Adrenal gland (tissue), 9 donors: ENCODE measurements at regions not wholly inside any gene's neighbourhood (a gene's known extent, or its start where the extent isn't known, plus 50 kb on each side); places are given as distances from the start of the nearest gene placed in this dataset.

Experiments used
- DNase-seq, 7 donors: peaks; one replicate each; pipeline ENCODE4 v3.0.0-alpha.2; 2019 to 2020
- H3K27ac ChIP-seq, 5 donors: fragments of 200-600 bp; sonication (generic) in 4 of 5; 1 replicate in 3 of 5; 2 replicates in 2 of 5; pipeline versions ENCODE4 v1.5.1 to v1.8.0; 2016 to 2020; ENCODE audit warnings: mild to moderate bottlenecking in 1 of 5
- H3K27me3 ChIP-seq: fragments of 200-600 bp; 2 replicates; pipeline ENCODE4 v1.8.0; 2021
- H3K36me3 ChIP-seq, 2 donors: fragments of 200-600 bp; replicated peaks in 1 of 2; 1 replicate in 1 of 2; 2 replicates in 1 of 2; pipeline versions ENCODE4 v1.5.1 to v1.8.0; 2018 to 2022
- H3K4me1 ChIP-seq, 2 donors: fragments of 200-600 bp; replicated peaks in 1 of 2; 1 replicate in 1 of 2; 2 replicates in 1 of 2; pipeline versions ENCODE4 v1.5.1 to v1.8.0; 2018 to 2021
- H3K4me3 ChIP-seq, 4 donors: fragments of 200-600 bp; sonication (generic) in 3 of 4; one replicate each; pipeline ENCODE4 v1.5.1; 2016 to 2018
- H3K9me3 ChIP-seq, 3 donors: fragments of 200-600 bp; sonication (generic) in 1 of 3; replicated peaks in 1 of 3; 1 replicate in 2 of 3; 2 replicates in 1 of 3; pipeline versions ENCODE4 v1.5.1 to v1.8.0; 2016 to 2021
- POLR2A ChIP-seq, 2 donors: fragments of 450-650 bp; IDR thresholded peaks; one replicate each; pipeline ENCODE4 v1.6.1; 2017; ENCODE audit warnings: antibody characterized with exemption in 2 of 2, mild to moderate bottlenecking in 2 of 2, moderate library complexity in 1 of 2
- WGBS, 4 donors: extraction: QIAGEN DNeasy Blood & Tissue Kit in 2 of 4; methylation state at CpG; one replicate each; pipeline versions ENCODE4 v1.1.5 to v1.1.7; 2013 to 2017; 5-methylcytosine and 5-hydroxymethylcytosine counted together
- intact Hi-C, 2 donors: fragments of 100-400 bp; cut with DNase I; formaldehyde crosslinking; loops; one replicate each; pipeline versions ENCODE4 v1.14.1 to v1.15.0; 2022 to 2023
- TF ChIP-seq, protein P1 (sequence below), 6 experiments: fragments of 450-650 bp in 4 of 6; fragments of 200-600 bp in 2 of 6; sonication (generic) in 1 of 6; IDR thresholded peaks; 1 replicate in 5 of 6; 2 replicates in 1 of 6; pipeline versions ENCODE4 v1.5.1 to v1.8.0; 2016 to 2021; ENCODE audit warnings: antibody characterized with exemption in 6 of 6, mild to moderate bottlenecking in 2 of 6, moderate library complexity in 1 of 6
- donor health status: healthy with polysubstance abuse.
- donor health status: Bipolar disorder and iron deficiency.
- donor health status: DM: yes; HTN: yes; CAD: no.
- donor health status: DM: no; HTN: no; CAD: no.
- donor health status: DM: no; HTN: no; CAD: no.

- intact Hi-C loops = no loop called here
- WGBS, 4 donors = 47 to 82% (median 63%) methylated on average over 4 to 8 of the region's 8 CpGs
- no peaks in the 10 kb centered on the region for H3K9me3 ChIP-seq
- H3K4me3 ChIP-seq = no peak overlapping the region
- H3K27ac ChIP-seq = no peak overlapping the region
- DNase-seq = no peak
- no peaks in the 10 kb centered on the region for H3K27me3 ChIP-seq
- TF ChIP-seq POLR2A (IDR thresholded peaks at IDR 0.05) = no peak
- TF ChIP-seq, protein P1, sequence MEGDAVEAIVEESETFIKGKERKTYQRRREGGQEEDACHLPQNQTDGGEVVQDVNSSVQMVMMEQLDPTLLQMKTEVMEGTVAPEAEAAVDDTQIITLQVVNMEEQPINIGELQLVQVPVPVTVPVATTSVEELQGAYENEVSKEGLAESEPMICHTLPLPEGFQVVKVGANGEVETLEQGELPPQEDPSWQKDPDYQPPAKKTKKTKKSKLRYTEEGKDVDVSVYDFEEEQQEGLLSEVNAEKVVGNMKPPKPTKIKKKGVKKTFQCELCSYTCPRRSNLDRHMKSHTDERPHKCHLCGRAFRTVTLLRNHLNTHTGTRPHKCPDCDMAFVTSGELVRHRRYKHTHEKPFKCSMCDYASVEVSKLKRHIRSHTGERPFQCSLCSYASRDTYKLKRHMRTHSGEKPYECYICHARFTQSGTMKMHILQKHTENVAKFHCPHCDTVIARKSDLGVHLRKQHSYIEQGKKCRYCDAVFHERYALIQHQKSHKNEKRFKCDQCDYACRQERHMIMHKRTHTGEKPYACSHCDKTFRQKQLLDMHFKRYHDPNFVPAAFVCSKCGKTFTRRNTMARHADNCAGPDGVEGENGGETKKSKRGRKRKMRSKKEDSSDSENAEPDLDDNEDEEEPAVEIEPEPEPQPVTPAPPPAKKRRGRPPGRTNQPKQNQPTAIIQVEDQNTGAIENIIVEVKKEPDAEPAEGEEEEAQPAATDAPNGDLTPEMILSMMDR (IDR thresholded peaks at IDR 0.05) = no peak
- no peaks in the 10 kb centered on the region for H3K4me1 ChIP-seq
- no peaks in the 10 kb centered on the region for H3K36me3 ChIP-seq
These were observed 372.5 kb downstream of the GALR1 start for GRCh38 chr18:77622009-77622692.

DNA sequence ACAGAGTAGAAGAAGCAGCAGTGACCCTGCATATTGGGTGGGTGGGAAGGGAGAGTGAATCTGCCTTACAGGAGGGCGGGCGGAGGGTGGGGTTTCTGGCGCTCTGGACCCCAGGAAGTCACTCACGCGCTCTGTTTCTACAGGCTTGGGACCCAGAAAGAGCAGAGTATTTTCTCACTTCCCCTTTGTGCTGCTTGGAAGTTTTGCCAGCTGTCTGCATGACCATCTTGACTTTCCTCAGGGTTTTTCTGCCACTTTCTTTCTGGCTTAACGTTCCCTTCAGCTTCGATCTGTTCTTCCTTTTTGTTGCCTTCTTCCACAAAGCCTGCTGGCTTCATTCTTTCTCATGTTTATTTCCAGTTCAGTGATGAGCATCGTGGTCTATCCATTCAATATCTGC lies 383.1 kb downstream of the GALR1 start:
- no peak overlapping the region for H3K4me3 ChIP-seq
- 49 to 75% (median 69%) methylated on average over 8 of the region's 8 CpGs for WGBS, 4 donors
- H3K27me3 ChIP-seq = no peaks in the 10 kb centered on the region
- no peaks in the 10 kb centered on the region for H3K9me3 ChIP-seq
- intact Hi-C loops = no loop called here
- TF ChIP-seq, protein P1 (IDR thresholded peaks at IDR 0.05) = no peak
- TF ChIP-seq POLR2A (IDR thresholded peaks at IDR 0.05) = no peak
- H3K36me3 ChIP-seq = no peaks in the 10 kb centered on the region
- no peaks in the 10 kb centered on the region for H3K4me1 ChIP-seq
- DNase-seq = no peak
- no peak overlapping the region for H3K27ac ChIP-seq

- Histone ChIP-seq H3K4me3 (no peak overlapping the region), H3K27ac (no peak overlapping the region), H3K27me3 (no peaks in the 10 kb centered on the region), H3K4me1 (no peaks in the 10 kb centered on the region), H3K9me3 (no peaks in the 10 kb centered on the region), H3K36me3 (no peaks in the 10 kb centered on the region)
- no peak for DNase-seq
- intact Hi-C loops = no loop called here
- TF ChIP-seq POLR2A (IDR thresholded peaks at IDR 0.05) = no peak
- TF ChIP-seq, protein P1 (IDR thresholded peaks at IDR 0.05) = no peak
- WGBS, 4 donors = 61 to 65% (median 64%) methylated on average over 7 of the region's 7 CpGs
These were observed 384.8 kb downstream of the GALR1 start for GRCh38 chr18:77634494-77634893.

- no peak overlapping the region for H3K4me3 ChIP-seq
- intact Hi-C loops = no loop called here
- TF ChIP-seq POLR2A (IDR thresholded peaks at IDR 0.05) = no peak
- TF ChIP-seq, protein P1 (IDR thresholded peaks at IDR 0.05) = no peak
- no peak for DNase-seq
- H3K27me3 ChIP-seq = no peaks in the 10 kb centered on the region
- H3K9me3 ChIP-seq = no peaks in the 10 kb centered on the region
- 42 to 68% (median 64%) methylated on average over 9 of the region's 9 CpGs for WGBS, 4 donors
- no peaks in the 10 kb centered on the region for H3K4me1 ChIP-seq
- H3K36me3 ChIP-seq = no peaks in the 10 kb centered on the region
- no peak overlapping the region for H3K27ac ChIP-seq
These were observed 385.8 kb downstream of the GALR1 start for GRCh38 chr18:77635451-77635850.
